ENCODE measurements at regions not wholly inside any gene's neighbourhood (a gene's known extent, or its start where the extent isn't known, plus 50 kb on each side); places are given as distances from the start of the nearest gene placed in this dataset.

DNA sequence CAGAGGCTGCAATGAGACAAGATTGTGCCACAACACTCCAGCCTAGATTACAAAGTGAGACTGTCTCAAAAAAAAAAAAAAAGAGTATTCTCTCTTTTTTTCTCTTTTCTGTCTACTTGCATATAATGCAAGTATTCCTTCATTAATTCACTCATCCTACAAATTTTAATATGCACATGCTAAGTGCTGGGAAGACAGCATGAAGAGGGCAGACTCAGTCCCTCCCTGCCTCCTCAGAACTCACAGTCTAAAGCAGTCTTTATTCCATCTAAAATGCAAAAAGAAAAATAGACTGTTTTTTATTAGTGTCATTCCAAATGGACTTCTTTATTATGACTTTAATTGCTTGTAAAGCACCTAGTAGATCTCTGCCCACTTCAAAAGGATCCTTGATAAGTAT lies 85.6 kb downstream of the NKX6-1 start:
- Histone ChIP-seq H3K36me3 (no peaks in the 10 kb centered on the region), H3K27me3 (ENCODE audit: low read depth) (no peaks in the 10 kb centered on the region), H3K4me1 (no peaks in the 10 kb centered on the region), H3K9me3 (no peaks in the 10 kb centered on the region), H3K27ac (no peak overlapping the region), H3K4me3 (no peak overlapping the region)
- intact Hi-C loops (cut with DNase I) = no loop called here
- DNase-seq = no peak
- TF ChIP-seq, protein P1, sequence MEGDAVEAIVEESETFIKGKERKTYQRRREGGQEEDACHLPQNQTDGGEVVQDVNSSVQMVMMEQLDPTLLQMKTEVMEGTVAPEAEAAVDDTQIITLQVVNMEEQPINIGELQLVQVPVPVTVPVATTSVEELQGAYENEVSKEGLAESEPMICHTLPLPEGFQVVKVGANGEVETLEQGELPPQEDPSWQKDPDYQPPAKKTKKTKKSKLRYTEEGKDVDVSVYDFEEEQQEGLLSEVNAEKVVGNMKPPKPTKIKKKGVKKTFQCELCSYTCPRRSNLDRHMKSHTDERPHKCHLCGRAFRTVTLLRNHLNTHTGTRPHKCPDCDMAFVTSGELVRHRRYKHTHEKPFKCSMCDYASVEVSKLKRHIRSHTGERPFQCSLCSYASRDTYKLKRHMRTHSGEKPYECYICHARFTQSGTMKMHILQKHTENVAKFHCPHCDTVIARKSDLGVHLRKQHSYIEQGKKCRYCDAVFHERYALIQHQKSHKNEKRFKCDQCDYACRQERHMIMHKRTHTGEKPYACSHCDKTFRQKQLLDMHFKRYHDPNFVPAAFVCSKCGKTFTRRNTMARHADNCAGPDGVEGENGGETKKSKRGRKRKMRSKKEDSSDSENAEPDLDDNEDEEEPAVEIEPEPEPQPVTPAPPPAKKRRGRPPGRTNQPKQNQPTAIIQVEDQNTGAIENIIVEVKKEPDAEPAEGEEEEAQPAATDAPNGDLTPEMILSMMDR (IDR thresholded peaks at IDR 0.05) = no peak
- no peak for ATAC-seq

DNA sequence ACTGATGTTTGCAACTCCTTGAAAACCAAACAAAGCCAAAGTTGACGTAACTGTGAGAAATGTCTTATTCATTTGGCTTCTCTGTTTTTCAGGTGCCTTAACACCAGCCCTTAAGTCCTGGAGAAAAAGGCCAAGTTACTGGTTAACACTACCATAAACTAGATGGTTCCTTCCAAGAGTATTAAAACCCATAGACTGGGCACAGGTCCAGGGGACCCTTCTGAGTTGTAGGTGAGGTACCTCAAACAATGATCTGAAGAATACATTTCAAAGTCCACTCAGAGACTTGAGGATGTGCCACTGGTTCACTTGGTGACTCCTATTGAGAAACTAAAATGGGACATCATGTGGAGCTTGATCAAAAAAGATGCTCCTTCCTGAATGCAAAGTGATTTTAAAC lies 87.0 kb downstream of the NKX6-1 start:
- no peaks in the 10 kb centered on the region for H3K9me3 ChIP-seq
- TF ChIP-seq, protein P1 (IDR thresholded peaks at IDR 0.05) = no peak
- H3K27me3 ChIP-seq (ENCODE audit: low read depth) = no peaks in the 10 kb centered on the region
- H3K36me3 ChIP-seq = no peaks in the 10 kb centered on the region
- H3K27ac ChIP-seq = no peak overlapping the region
- ATAC-seq (no peak), DNase-seq (no peak)
- H3K4me1 ChIP-seq = no peaks in the 10 kb centered on the region
- intact Hi-C loops (cut with DNase I) = no loop called here
- no peak overlapping the region for H3K4me3 ChIP-seq

GRCh38 chr4:84407554-84408407 lies 91.3 kb downstream of the NKX6-1 start:
- no peak overlapping the region for H3K27ac ChIP-seq
- H3K27me3 ChIP-seq (ENCODE audit: low read depth) = no peaks in the 10 kb centered on the region
- H3K9me3 ChIP-seq = no peaks in the 10 kb centered on the region
- TF ChIP-seq, protein P1 (IDR thresholded peaks at IDR 0.05) = no peak
- intact Hi-C loops (cut with DNase I) = no loop called here
- ATAC-seq = no peak
- no peaks in the 10 kb centered on the region for H3K4me1 ChIP-seq
- H3K36me3 ChIP-seq = no peaks in the 10 kb centered on the region
- no peak for DNase-seq
- H3K4me3 ChIP-seq = no peak overlapping the region

DNA sequence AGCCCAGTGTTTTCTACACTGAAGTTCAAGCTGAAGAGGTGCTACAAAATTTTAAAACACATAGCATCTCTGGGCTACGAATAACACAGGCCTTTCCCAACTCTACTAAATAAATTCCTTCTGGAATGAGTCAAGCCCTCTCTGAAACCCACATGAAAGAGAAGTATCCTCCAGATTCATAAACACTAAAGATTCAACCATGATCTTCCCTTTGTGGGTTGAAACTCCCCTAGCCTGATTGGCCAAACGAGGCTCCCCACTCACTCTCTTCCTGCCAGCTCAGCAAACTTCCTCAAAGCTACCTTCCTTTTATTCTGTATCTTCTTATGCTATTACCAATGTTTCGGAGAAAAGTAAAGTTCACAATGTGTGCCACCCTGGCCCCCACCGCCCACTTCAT lies 95.4 kb downstream of the NKX6-1 start:
- H3K27me3 ChIP-seq (ENCODE audit: low read depth) = no peaks in the 10 kb centered on the region
- TF ChIP-seq, protein P1 (IDR thresholded peaks at IDR 0.05) = no peak
- intact Hi-C loops (cut with DNase I) = no loop called here
- H3K4me3 ChIP-seq = no peak overlapping the region
- no peak overlapping the region for H3K27ac ChIP-seq
- H3K4me1 ChIP-seq = no peaks in the 10 kb centered on the region
- DNase-seq (no peak), ATAC-seq (no peak)
- no peaks in the 10 kb centered on the region for H3K9me3 ChIP-seq
- H3K36me3 ChIP-seq = no peaks in the 10 kb centered on the region

GRCh38 chr4:84401701-84402306 lies 97.3 kb downstream of the NKX6-1 start:
- Histone ChIP-seq H3K27me3 (ENCODE audit: low read depth) (no peaks in the 10 kb centered on the region), H3K4me1 (no peaks in the 10 kb centered on the region), H3K27ac (no peak overlapping the region), H3K36me3 (no peaks in the 10 kb centered on the region), H3K4me3 (no peak overlapping the region), H3K9me3 (no peaks in the 10 kb centered on the region)
- DNase-seq (no peak), ATAC-seq (no peak)
- intact Hi-C loops (cut with DNase I) = no loop called here
- TF ChIP-seq, protein P1 (IDR thresholded peaks at IDR 0.05) = no peak
